NOMO-1 (cell line): ENCODE measurements at regions not wholly inside any gene's neighbourhood (a gene's known extent, or its start where the extent isn't known, plus 50 kb on each side); places are given as distances from the start of the nearest gene placed in this dataset.
"Not testable (repeated sequence)": the region's sequence is repeated elsewhere in the genome, so short reads cannot be mapped to it uniquely, and the experiment has no call there.

Source experiments
- DNase-seq, 2 experiments: peaks; one replicate each; lab custom pipeline; 2025; ENCODE audit not compliant: unreplicated experiment in 2 of 2; lab: John Stamatoyannopoulos, UW

GRCh38 chr4:170854097-170854496 lies 764.3 kb upstream of the AADAT start:
- no peak for DNase-seq

- DNase-seq, result peak; percentile 12 to 20
Observed at GRCh38 chr4:170853422-170854021, 763.8 kb upstream of the AADAT start.

GRCh38 chr4:170849969-170850368 lies 760.2 kb upstream of the AADAT start:
- no peak for DNase-seq

GRCh38 chr4:170827562-170828274 lies 738.0 kb upstream of the AADAT start:
- DNase-seq, result no peak

- DNase-seq, result no peak
Observed at GRCh38 chr4:170818786-170819185, 729.0 kb upstream of the AADAT start.

GRCh38 chr4:170805352-170805751 lies 715.6 kb upstream of the AADAT start:
- DNase-seq, result no peak

GRCh38 chr4:170804930-170805329 lies 715.2 kb upstream of the AADAT start:
- no peak for DNase-seq

GRCh38 chr4:170803492-170803891 lies 713.7 kb upstream of the AADAT start:
- DNase-seq, result no peak

- DNase-seq, result no peak
Observed at GRCh38 chr4:170801771-170802170, 712.0 kb upstream of the AADAT start.

GRCh38 chr4:170794525-170794924 lies 704.8 kb upstream of the AADAT start:
- no peak for DNase-seq

GRCh38 chr4:170788540-170789051 lies 698.8 kb upstream of the AADAT start:
- not testable (repeated sequence) for DNase-seq

- DNase-seq, result no peak
Observed at GRCh38 chr4:170777663-170778062, 687.9 kb upstream of the AADAT start.

- no peak for DNase-seq
Observed at GRCh38 chr4:170776983-170777382, 687.2 kb upstream of the AADAT start.

- no peak for DNase-seq
Observed at GRCh38 chr4:170775851-170776250, 686.1 kb upstream of the AADAT start.

GRCh38 chr4:170773709-170774273 lies 684.0 kb upstream of the AADAT start:
- no peak for DNase-seq

- no peak for DNase-seq
Observed at GRCh38 chr4:170772429-170772828, 682.7 kb upstream of the AADAT start.

GRCh38 chr4:170770664-170771063 lies 680.9 kb upstream of the AADAT start:
- no peak for DNase-seq

GRCh38 chr4:170769862-170770261 lies 680.1 kb upstream of the AADAT start:
- no peak for DNase-seq

GRCh38 chr4:170758988-170759387 lies 669.2 kb upstream of the AADAT start:
- DNase-seq, result no peak

- DNase-seq, result no peak
Observed at GRCh38 chr4:170750519-170750918, 660.8 kb upstream of the AADAT start.

GRCh38 chr4:170748975-170749374 lies 659.2 kb upstream of the AADAT start:
- DNase-seq, result no peak

GRCh38 chr4:170743633-170744032 lies 653.9 kb upstream of the AADAT start:
- DNase-seq, result no peak
